ENCODE measurements at regions not wholly inside any gene's neighbourhood (a gene's known extent, or its start where the extent isn't known, plus 50 kb on each side); places are given as distances from the start of the nearest gene placed in this dataset.

- DNase-seq (ENCODE audit: low spot score) = no peak
These were observed 1048.7 kb upstream of the WWC1 start for GRCh38 chr5:167242701-167243100.

GRCh38 chr5:167243463-167243862 lies 1048.0 kb upstream of the WWC1 start:
- no peak for DNase-seq (ENCODE audit: low spot score)

DNA sequence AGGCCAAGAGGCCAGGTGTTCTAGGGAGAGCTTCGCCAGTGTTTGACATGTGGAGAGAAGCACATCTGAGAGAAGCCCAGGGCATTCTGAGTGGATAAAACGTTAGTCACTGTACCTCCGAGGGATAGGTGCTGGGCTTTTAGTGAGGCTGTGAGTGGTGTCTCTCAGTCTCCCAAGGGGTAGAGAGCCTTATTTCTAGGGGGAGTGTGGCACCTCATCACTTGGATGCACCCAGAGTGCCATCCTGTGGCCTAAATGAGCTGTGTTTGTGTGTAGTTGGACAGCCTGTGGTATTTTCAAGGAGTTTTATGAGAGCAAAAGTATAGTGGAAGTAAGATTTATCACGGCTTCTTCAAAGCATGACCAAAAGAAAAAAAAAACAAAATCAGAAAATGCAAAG lies 1046.9 kb upstream of the WWC1 start:
- DNase-seq (ENCODE audit: low spot score) = no peak

GRCh38 chr5:167245868-167246267 lies 1045.6 kb upstream of the WWC1 start:
- peak; percentile 50 for DNase-seq (ENCODE audit: low spot score)

GRCh38 chr5:167247816-167248215 lies 1043.6 kb upstream of the WWC1 start:
- DNase-seq (ENCODE audit: low spot score) = no peak

GRCh38 chr5:167248257-167248656 lies 1043.2 kb upstream of the WWC1 start:
- no peak for DNase-seq (ENCODE audit: low spot score)

GRCh38 chr5:167250996-167251395 lies 1040.4 kb upstream of the WWC1 start:
- DNase-seq (ENCODE audit: low spot score) = no peak

GRCh38 chr5:167254132-167254531 lies 1037.3 kb upstream of the WWC1 start:
- DNase-seq (ENCODE audit: low spot score) = no peak

GRCh38 chr5:167255926-167256325 lies 1035.5 kb upstream of the WWC1 start:
- no peak for DNase-seq (ENCODE audit: low spot score)

DNA sequence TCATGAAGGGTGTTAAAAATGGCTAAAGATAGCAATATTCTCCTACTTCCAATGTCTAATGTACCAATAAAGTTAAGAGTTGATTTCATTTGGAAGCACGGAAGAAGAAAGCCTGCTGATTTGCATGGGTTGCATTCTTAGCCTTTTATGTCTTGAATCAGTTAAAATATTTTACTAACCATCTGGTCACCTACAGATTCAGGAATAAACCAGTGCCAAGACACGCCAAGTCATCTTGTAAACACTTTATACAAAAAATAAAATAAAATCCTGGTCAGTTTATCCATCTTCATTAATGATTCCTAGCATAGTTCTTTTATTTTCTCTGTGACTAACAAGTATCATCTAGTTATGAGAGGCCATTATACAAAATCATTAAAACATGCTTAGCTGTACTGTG lies 1031.6 kb upstream of the WWC1 start:
- DNase-seq (ENCODE audit: low spot score) = no peak

GRCh38 chr5:167261309-167262100 lies 1029.9 kb upstream of the WWC1 start:
- no peak for DNase-seq (ENCODE audit: low spot score)

DNA sequence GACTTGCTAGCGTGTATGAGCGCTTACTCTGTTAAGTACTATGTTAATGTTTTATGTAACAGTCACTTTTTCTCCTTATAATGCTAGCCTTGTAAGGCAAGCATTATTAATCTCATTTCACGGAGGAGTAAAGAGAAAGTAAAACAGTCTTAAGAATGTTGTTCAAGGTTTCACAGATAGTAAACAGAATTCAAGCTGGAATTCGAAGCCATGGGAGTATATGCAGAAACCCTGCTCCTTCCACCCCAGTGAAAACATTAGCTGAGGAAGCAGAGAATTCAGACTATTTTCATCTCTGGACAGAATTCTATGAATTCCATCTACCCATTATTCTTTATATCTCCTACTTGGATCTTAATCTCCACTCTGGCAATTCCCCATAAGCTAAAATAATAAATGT lies 1028.3 kb upstream of the WWC1 start:
- DNase-seq (ENCODE audit: low spot score) = no peak

- DNase-seq (ENCODE audit: low spot score) = no peak
These were observed 1027.1 kb upstream of the WWC1 start for GRCh38 chr5:167264348-167264747.

- DNase-seq (ENCODE audit: low spot score) = no peak
These were observed 1023.1 kb upstream of the WWC1 start for GRCh38 chr5:167268337-167268736.

GRCh38 chr5:167269146-167269545 lies 1022.3 kb upstream of the WWC1 start:
- DNase-seq (ENCODE audit: low spot score) = no peak

GRCh38 chr5:167271081-167271480 lies 1020.4 kb upstream of the WWC1 start:
- DNase-seq (ENCODE audit: low spot score) = no peak

- DNase-seq (ENCODE audit: low spot score) = no peak
These were observed 1019.9 kb upstream of the WWC1 start for GRCh38 chr5:167271511-167271910.

GRCh38 chr5:167280111-167280510 lies 1011.3 kb upstream of the WWC1 start:
- DNase-seq (ENCODE audit: low spot score) = no peak

DNA sequence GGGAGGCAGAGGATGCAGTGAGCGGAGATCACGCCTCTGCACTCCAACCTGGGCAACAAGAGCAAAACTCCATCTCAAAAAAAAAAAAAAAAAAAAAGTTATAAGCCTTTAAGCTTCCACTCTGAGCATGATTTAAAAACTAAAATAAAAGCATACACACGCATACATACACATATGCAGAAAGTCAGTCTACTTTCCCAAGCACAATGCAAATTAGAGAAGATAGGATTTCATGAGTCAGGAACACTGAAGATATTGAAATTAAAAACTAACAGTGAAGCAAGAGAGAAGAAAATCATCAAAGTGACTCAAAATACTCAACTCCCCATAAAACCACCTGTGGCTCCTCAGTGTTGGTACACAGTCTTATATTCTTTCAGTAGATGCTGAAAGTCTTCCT lies 1009.5 kb upstream of the WWC1 start:
- no peak for DNase-seq (ENCODE audit: low spot score)

DNA sequence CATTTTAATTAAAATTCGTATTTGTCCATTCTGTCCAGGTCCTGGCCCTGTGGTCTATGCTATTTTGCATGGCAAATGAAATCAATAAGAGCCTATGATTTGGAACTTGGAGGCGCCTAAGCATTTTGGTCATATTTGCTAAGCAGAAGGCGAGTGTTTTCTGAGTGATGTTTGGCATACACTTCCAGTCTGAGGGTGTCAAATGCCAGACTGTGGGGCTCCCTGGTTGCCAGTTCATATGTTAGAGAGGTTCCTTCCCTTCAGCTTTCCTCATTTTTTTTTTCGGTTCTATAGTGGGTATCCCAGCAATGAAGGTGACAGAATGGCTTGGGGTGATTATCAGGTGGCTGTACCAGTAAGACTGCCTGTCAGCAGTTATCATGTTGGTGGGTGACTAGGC lies 1007.8 kb upstream of the WWC1 start:
- no peak for DNase-seq (ENCODE audit: low spot score)

GRCh38 chr5:167284222-167284890 lies 1007.1 kb upstream of the WWC1 start:
- DNase-seq (ENCODE audit: low spot score) = no peak

DNA sequence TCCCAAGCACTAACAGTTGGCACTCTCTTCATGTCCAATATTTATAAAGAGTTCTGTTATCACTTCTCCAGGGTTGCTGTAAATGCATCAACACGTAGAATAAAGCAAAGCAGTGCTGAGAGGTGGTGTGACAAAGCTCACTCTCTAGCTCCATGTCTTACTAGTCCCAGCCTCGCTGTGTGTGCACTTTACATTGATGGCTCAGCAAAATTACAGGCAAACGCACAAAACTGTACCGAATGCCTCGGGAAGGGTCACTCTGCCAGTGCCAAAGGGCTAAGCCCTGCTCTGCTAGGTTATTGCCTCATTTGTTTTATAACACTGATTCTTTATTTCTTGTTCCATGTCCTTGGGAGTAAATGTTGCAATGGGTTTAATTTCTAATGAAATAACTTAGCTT lies 1005.9 kb upstream of the WWC1 start:
- no peak for DNase-seq (ENCODE audit: low spot score)

DNA sequence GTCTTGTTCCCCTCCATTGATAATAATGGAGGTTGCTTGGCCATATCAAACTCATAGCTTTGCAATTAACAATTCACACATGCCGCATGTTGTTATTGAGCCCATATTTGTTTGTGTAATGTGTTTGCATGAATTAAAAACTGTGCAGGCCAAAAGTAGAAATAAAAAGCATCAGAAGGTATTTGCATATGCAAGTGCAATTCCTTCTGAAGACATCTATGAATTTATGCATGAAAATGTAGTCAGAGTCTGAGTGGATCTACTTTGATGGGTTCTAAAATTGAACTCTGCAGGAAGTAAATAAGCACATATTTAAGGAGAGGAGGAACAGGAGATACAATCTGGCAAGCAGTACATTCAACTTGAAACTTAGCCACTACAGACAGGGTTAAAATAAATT lies 1004.6 kb upstream of the WWC1 start:
- no peak for DNase-seq (ENCODE audit: low spot score)

DNA sequence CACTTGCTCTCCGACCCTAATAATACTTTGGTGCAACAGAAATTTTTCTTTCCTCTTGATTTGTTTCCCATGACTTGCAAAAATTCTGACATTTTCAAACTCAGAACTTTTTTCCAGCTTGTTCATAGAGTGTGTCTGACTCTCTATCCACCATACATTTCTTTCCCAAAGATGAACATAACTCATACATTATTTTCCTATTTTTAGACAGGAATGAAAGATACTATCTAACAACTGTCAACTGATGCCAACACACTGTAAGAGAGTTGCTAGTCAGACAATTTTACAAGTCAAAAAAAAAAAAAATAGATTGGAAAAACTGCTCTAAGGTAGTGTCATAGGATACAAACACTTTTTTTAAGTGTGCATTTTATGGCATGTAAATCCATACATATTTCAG lies 1001.0 kb upstream of the WWC1 start:
- DNase-seq (ENCODE audit: low spot score) = no peak

All from COLO829 (cell line).